Thoracic aorta (tissue), 2 donors: ENCODE measurements at regions not wholly inside any gene's neighbourhood (a gene's known extent, or its start where the extent isn't known, plus 50 kb on each side); places are given as distances from the start of the nearest gene placed in this dataset.

Source experiments
- ATAC-seq: fragments of 150-250 bp; one replicate; pipeline ENCODE4 v1.8.0; 2017; ENCODE audit warnings: low read depth; ENCODE audit not compliant: insufficient number of reproducible peaks, low FRiP score
- DNase-seq: peaks from one replicate; pipeline ENCODE4 v3.0.0-alpha.2; 2020; ENCODE audit warnings: low spot score
- H3K27ac ChIP-seq, 2 donors: fragments of 200-600 bp; sonication (generic); 1 replicate in 1 of 2; 2 replicates in 1 of 2; pipeline ENCODE4 v1.5.1; 2016; ENCODE audit warnings: mild to moderate bottlenecking in 2 of 2, moderate library complexity in 2 of 2
- H3K27me3 ChIP-seq: fragments of 200-600 bp; sonication (generic); replicated peaks from 2 replicates; pipeline ENCODE4 v1.6.0; 2016; ENCODE audit warnings: mild to moderate bottlenecking; ENCODE audit not compliant: insufficient read depth
- H3K36me3 ChIP-seq: fragments of 200-600 bp; sonication (generic); one replicate; pipeline ENCODE4 v1.5.1; 2016
- H3K4me1 ChIP-seq, 2 donors: fragments of 200-600 bp; sonication (generic); 1 replicate in 1 of 2; 2 replicates in 1 of 2; pipeline versions ENCODE4 v1.5.1 to v1.6.0; 2016; ENCODE audit warnings: low read depth in 2 of 2, mild to moderate bottlenecking in 1 of 2; ENCODE audit not compliant: control insufficient read depth in 1 of 2
- H3K4me3 ChIP-seq: fragments of 200-600 bp; sonication (generic); 2 replicates; pipeline ENCODE4 v1.5.1; 2016; ENCODE audit warnings: mild to moderate bottlenecking
- H3K9me3 ChIP-seq: fragments of 200-600 bp; sonication (generic); 2 replicates; pipeline ENCODE4 v1.5.1; 2016
- TF ChIP-seq, protein P1 (sequence below): fragments of 200-600 bp; sonication (generic); IDR thresholded peaks from one replicate; pipeline ENCODE4 v1.5.1; 2019; ENCODE audit warnings: antibody characterized with exemption

DNA sequence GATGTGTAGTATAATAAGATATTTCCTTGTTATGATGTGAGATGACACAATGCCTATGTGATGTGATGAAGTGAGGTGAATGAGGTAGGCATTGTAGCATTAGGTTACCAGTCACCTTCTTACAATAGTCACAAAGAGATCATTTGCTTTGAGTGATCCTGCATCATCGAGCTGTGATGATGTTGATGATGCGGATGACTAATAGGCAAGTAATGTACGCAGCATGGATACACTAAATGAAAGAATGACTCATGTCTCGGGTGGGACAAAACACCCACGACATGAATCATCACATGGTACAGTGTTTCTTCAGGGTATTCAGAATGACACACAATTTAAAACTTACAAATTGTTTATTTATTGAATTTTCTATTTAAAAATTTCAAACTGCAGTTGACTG is 806.3 kb upstream of the GJE1 start:
- Histone ChIP-seq H3K27me3 (no peaks in the 10 kb centered on the region), H3K27ac (no peak overlapping the region), H3K9me3 (no peaks in the 10 kb centered on the region), H3K4me1 (peaks cover 0 to 11% of the 10 kb centered on the region in 2 donors), H3K4me3 (peak overlapping the region; percentile 53), H3K36me3 (no peaks in the 10 kb centered on the region)
- DNase-seq: peak; percentile 14
- TF ChIP-seq, protein P1, sequence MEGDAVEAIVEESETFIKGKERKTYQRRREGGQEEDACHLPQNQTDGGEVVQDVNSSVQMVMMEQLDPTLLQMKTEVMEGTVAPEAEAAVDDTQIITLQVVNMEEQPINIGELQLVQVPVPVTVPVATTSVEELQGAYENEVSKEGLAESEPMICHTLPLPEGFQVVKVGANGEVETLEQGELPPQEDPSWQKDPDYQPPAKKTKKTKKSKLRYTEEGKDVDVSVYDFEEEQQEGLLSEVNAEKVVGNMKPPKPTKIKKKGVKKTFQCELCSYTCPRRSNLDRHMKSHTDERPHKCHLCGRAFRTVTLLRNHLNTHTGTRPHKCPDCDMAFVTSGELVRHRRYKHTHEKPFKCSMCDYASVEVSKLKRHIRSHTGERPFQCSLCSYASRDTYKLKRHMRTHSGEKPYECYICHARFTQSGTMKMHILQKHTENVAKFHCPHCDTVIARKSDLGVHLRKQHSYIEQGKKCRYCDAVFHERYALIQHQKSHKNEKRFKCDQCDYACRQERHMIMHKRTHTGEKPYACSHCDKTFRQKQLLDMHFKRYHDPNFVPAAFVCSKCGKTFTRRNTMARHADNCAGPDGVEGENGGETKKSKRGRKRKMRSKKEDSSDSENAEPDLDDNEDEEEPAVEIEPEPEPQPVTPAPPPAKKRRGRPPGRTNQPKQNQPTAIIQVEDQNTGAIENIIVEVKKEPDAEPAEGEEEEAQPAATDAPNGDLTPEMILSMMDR: no peak
- ATAC-seq: peak; percentile 88

DNA sequence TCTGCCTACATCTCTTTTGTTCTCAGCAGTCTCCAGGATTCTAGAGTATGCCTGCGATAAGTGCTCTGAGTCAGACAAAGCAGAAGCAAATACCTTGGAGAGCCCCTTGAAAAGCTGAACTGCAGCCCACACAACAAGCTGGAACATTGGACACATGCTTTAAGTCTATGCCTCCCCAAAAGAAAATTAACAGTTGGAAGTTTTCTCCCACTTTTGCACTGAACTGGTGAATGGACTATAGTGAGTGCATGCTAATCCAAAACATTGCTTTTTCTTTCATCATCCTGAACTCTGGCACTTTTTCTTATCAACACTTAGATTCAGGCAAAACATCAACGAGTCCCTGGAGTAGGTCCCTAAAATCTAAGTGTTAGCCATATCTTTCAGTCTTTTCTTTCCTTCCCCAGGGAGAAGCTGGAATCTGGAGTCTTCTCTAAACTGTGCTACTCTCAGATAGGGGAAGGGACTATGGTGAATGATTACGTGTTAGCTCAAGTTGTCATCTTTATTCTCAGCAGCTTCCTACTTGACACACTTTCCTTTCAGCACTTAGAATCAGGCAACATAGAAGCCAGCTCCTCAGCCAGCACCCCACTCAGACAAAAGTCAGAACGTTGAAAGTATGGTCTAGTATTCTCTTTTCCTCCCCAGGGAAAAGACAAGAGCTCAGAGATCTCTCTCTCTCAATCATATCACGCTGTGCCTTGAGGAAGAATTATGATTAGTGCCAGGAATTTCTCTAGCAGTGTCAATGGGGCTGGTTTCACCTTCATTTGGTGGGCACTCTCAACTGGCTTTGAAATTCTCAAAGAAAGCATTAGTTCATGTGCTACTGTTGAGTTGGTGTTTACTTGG is 811.0 kb upstream of the GJE1 start:
- DNase-seq: no peak
- H3K9me3 ChIP-seq: no peaks in the 10 kb centered on the region
- no peak overlapping the region for H3K27ac ChIP-seq
- H3K4me1 ChIP-seq: peaks cover 0 to 14% of the 10 kb centered on the region in 2 donors
- TF ChIP-seq, protein P1: no peak
- H3K36me3 ChIP-seq: no peaks in the 10 kb centered on the region
- no peak for ATAC-seq
- H3K4me3 ChIP-seq: peak overlapping the region; percentile 18
- H3K27me3 ChIP-seq: no peaks in the 10 kb centered on the region

DNA sequence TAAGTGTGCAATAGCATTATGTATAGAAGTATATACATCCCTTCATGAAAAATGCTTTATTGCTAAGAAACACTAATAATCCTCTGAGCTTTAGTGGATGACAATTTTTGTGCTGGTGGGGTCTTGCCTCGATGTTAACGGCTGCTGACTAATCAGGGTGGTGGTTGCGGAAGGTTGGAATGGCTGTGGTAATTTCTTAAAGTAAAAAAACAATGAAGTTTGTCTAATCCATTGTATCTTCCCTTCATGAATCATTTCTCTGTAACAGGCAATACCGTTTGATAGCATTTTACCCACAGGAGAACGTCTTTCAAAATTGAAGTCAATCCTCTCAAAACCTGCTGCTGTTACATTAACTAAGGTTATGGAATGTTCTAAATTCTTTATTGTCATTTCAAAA is 816.5 kb upstream of the GJE1 start:
- no peaks in the 10 kb centered on the region for H3K36me3 ChIP-seq
- peaks cover 0 to 1% of the 10 kb centered on the region in 2 donors for H3K4me1 ChIP-seq
- no peak overlapping the region for H3K4me3 ChIP-seq
- no peaks in the 10 kb centered on the region for H3K9me3 ChIP-seq
- ATAC-seq (no peak), DNase-seq (no peak)
- no peak overlapping the region for H3K27ac ChIP-seq
- H3K27me3 ChIP-seq: no peaks in the 10 kb centered on the region
- TF ChIP-seq, protein P1: no peak

DNA sequence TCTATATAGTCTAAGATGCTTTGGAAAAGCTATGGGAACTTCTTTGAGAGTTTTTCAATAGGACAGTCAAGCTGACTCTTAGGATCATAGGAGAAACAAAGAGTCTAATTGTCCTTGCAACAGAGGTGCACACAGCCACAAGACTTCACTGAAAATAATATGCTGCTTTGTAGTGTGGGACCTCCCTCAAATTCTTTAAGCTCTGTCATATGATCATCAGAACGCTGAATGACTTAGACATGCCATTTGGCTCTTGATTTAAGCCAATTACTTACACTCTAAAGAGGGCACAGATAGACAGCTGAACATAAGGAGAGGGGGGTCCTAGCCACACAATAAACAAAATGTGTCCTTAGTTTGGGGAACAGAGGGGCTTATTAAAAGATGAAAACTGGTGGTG is 818.7 kb upstream of the GJE1 start:
- TF ChIP-seq, protein P1: no peak
- Histone ChIP-seq H3K9me3 (no peaks in the 10 kb centered on the region), H3K4me1 (no peaks in the 10 kb centered on the region), H3K27me3 (no peaks in the 10 kb centered on the region), H3K4me3 (no peak overlapping the region), H3K36me3 (no peaks in the 10 kb centered on the region), H3K27ac (no peak overlapping the region)
- DNase-seq (no peak), ATAC-seq (no peak)

DNA sequence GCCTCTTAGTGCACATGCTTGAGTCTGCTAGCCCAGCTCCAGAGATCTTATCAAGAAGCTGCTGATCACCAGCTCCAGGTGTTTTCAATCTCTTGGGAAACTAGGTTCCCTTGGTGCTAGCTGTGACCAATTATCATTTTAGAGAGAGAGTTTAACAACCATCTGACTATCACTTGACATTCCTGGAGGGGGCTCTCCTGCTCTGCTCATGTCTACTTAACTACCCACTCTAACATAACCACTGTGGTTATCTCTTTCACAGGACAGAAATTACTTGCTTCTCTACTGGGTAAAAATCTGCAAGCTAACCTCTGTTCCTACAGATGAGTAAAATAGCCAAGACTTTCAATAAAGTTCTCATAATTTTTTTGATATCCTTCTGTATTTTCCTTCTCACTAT is 823.4 kb upstream of the GJE1 start:
- Histone ChIP-seq H3K9me3 (no peaks in the 10 kb centered on the region), H3K27me3 (no peaks in the 10 kb centered on the region), H3K36me3 (no peaks in the 10 kb centered on the region), H3K27ac (no peak overlapping the region), H3K4me1 (no peaks in the 10 kb centered on the region), H3K4me3 (no peak overlapping the region)
- no peak for DNase-seq
- TF ChIP-seq, protein P1: no peak
- no peak for ATAC-seq
